Gastrocnemius medialis (tissue), 4 donors: ENCODE measurements at regions not wholly inside any gene's neighbourhood (a gene's known extent, or its start where the extent isn't known, plus 50 kb on each side); places are given as distances from the start of the nearest gene placed in this dataset.

Experiments used
- POLR2A ChIP-seq, 2 donors: fragments of 450-650 bp; IDR thresholded peaks; one replicate each; pipeline ENCODE4 v1.6.1; 2017; ENCODE audit warnings: antibody characterized with exemption in 2 of 2, mild to moderate bottlenecking in 2 of 2, moderate library complexity in 2 of 2
- TF ChIP-seq, protein P1 (sequence below), 5 experiments: fragments of 450-650 bp in 3 of 5; fragments of 200-600 bp in 2 of 5; sonication (generic) in 2 of 5; IDR thresholded peaks in 4 of 5; conservative IDR thresholded peaks in 1 of 5; 1 replicate in 4 of 5; 2 replicates in 1 of 5; pipeline ENCODE4 v1.5.1; 2016 to 2019; ENCODE audit warnings: antibody characterized with exemption in 5 of 5, mild to moderate bottlenecking in 3 of 5, moderate library complexity in 3 of 5

DNA sequence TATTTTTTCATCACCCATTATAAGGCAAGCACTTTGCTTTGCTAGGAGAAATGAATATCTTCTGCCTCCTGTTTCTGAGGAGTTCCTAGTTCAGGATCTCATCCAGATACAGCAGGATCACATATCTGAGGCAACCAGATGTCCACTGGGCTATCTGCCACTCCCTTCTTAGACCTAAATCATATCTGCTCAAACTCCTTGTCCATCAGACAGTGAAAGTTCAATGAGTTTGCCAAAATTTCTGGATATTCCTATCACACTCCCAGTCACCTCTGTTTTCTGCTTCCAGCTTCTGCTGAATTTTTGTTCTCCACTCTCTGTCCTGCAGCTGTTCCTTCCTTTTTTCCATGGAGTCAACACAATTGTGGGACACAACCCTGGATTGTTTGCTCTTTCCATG, 54.2 kb upstream of the BASP1 start:
- TF ChIP-seq, protein P1, sequence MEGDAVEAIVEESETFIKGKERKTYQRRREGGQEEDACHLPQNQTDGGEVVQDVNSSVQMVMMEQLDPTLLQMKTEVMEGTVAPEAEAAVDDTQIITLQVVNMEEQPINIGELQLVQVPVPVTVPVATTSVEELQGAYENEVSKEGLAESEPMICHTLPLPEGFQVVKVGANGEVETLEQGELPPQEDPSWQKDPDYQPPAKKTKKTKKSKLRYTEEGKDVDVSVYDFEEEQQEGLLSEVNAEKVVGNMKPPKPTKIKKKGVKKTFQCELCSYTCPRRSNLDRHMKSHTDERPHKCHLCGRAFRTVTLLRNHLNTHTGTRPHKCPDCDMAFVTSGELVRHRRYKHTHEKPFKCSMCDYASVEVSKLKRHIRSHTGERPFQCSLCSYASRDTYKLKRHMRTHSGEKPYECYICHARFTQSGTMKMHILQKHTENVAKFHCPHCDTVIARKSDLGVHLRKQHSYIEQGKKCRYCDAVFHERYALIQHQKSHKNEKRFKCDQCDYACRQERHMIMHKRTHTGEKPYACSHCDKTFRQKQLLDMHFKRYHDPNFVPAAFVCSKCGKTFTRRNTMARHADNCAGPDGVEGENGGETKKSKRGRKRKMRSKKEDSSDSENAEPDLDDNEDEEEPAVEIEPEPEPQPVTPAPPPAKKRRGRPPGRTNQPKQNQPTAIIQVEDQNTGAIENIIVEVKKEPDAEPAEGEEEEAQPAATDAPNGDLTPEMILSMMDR (IDR thresholded peaks at IDR 0.05 in 4 of 5, conservative IDR thresholded peaks at IDR 0.05 in 1 of 5): no peak
- no peak for TF ChIP-seq POLR2A (IDR thresholded peaks at IDR 0.05)
